SKM-1 treated with dmso at 0.1 percent for 144 hours (cell line): ENCODE measurements at regions not wholly inside any gene's neighbourhood (a gene's known extent, or its start where the extent isn't known, plus 50 kb on each side); places are given as distances from the start of the nearest gene placed in this dataset.
"Not testable (repeated sequence)": the region's sequence is repeated elsewhere in the genome, so short reads cannot be mapped to it uniquely, and the experiment has no call there.

ENCODE experiments used
- DNase-seq: peaks from one replicate; lab custom pipeline; 2025; ENCODE audit not compliant: unreplicated experiment; lab: John Stamatoyannopoulos, UW

GRCh38 chr6:4677011-4677750 is 99.0 kb upstream of the CDYL start:
- DNase-seq: no peak

GRCh38 chr6:4676016-4676415 is 100.2 kb upstream of the CDYL start:
- DNase-seq: no peak

- no peak for DNase-seq
Observed at GRCh38 chr6:4675121-4675520, 101.1 kb upstream of the CDYL start.

- no peak for DNase-seq
Observed at GRCh38 chr6:4673861-4674260, 102.3 kb upstream of the CDYL start.

GRCh38 chr6:4672772-4673171 is 103.4 kb upstream of the CDYL start:
- no peak for DNase-seq

GRCh38 chr6:4671587-4672115 is 104.6 kb upstream of the CDYL start:
- DNase-seq: no peak

- DNase-seq: no peak
Observed at GRCh38 chr6:4670824-4671409, 105.3 kb upstream of the CDYL start.

GRCh38 chr6:4670290-4670689 is 105.9 kb upstream of the CDYL start:
- DNase-seq: no peak

- DNase-seq: no peak
Observed at GRCh38 chr6:4668271-4669179, 107.7 kb upstream of the CDYL start.

GRCh38 chr6:4667591-4667990 is 108.6 kb upstream of the CDYL start:
- DNase-seq: no peak

- no peak for DNase-seq
Observed at GRCh38 chr6:4666886-4667513, 109.2 kb upstream of the CDYL start.

- no peak for DNase-seq
Observed at GRCh38 chr6:4665489-4666417, 110.5 kb upstream of the CDYL start.

- no peak for DNase-seq
Observed at GRCh38 chr6:4664911-4665310, 111.3 kb upstream of the CDYL start.

- no peak for DNase-seq
Observed at GRCh38 chr6:4664117-4664626, 112.0 kb upstream of the CDYL start.

- DNase-seq: no peak
Observed at GRCh38 chr6:4662886-4663285, 113.3 kb upstream of the CDYL start.

GRCh38 chr6:4661391-4661790 is 114.8 kb upstream of the CDYL start:
- no peak for DNase-seq

- no peak for DNase-seq
Observed at GRCh38 chr6:4660377-4661321, 115.6 kb upstream of the CDYL start.

GRCh38 chr6:4659719-4660118 is 116.5 kb upstream of the CDYL start:
- DNase-seq: not testable (repeated sequence)

- no peak for DNase-seq
Observed at GRCh38 chr6:4658486-4658885, 117.7 kb upstream of the CDYL start.
